WTC11 (cell line): ENCODE measurements at regions not wholly inside any gene's neighbourhood (a gene's known extent, or its start where the extent isn't known, plus 50 kb on each side); places are given as distances from the start of the nearest gene placed in this dataset.

ENCODE experiments used
- FOXK1 ChIP-seq: sonication (generic); formaldehyde crosslinking; IDR thresholded peaks from 2 replicates; pipeline ENCODE4 v1.8.0; 2022; ENCODE audit warnings: mild to moderate bottlenecking, moderate library complexity, missing genetic modification reagents
- NR3C1 ChIP-seq: sonication (generic); formaldehyde crosslinking; conservative IDR thresholded peaks from 2 replicates; pipeline ENCODE4 v1.8.1; 2023; ENCODE audit warnings: low read depth, mild to moderate bottlenecking, missing genetic modification reagents
- TEAD4 ChIP-seq: sonication (generic); formaldehyde crosslinking; IDR thresholded peaks from 2 replicates; pipeline ENCODE4 v1.8.0; 2022; ENCODE audit warnings: mild to moderate bottlenecking, missing genetic modification reagents
- TF ChIP-seq, protein P1 (sequence below): fragments of 200-600 bp; IDR thresholded peaks from 2 replicates; pipeline ENCODE4 v1.8.0; 2022; ENCODE audit warnings: antibody characterized with exemption
- TF ChIP-seq, protein P2 (sequence below): sonication (generic); formaldehyde crosslinking; IDR thresholded peaks from 2 replicates; pipeline ENCODE4 v1.8.1; 2023; ENCODE audit warnings: mild to moderate bottlenecking, missing genetic modification reagents, moderate library complexity
- TF ChIP-seq, protein P3 (sequence below): sonication (generic); formaldehyde crosslinking; conservative IDR thresholded peaks from 2 replicates; pipeline ENCODE4 v1.8.1; 2022; ENCODE audit warnings: mild to moderate bottlenecking, missing genetic modification reagents
- TF ChIP-seq, protein P4 (sequence below): sonication (generic); formaldehyde crosslinking; IDR thresholded peaks from 2 replicates; pipeline ENCODE4 v1.8.0; 2022; ENCODE audit warnings: mild to moderate bottlenecking, missing genetic modification reagents
- TF ChIP-seq, protein P5 (sequence below): sonication (generic); formaldehyde crosslinking; IDR thresholded peaks from 2 replicates; pipeline ENCODE4 v1.8.0; 2022; ENCODE audit warnings: mild to moderate bottlenecking, missing genetic modification reagents

DNA sequence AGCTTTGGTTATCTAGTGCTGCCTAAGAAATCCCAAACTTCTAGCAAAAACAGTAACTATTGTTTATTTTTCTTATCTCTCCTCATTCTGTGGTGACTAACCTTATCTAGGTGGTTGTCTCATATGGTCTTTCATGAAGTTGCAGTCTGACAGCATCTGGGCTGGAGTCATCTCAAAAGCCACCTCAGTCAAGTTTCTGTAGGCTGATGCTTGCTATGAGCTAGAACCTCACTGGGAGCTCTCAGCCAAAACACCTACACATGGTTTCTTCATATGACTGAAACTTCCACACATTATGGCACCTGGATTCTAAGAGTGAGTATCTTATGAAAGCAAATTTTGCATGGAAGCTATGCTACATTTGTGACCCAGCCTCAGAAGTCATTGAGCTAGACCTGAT lies 596.4 kb upstream of the VRK2 start:
- TF ChIP-seq, protein P1, sequence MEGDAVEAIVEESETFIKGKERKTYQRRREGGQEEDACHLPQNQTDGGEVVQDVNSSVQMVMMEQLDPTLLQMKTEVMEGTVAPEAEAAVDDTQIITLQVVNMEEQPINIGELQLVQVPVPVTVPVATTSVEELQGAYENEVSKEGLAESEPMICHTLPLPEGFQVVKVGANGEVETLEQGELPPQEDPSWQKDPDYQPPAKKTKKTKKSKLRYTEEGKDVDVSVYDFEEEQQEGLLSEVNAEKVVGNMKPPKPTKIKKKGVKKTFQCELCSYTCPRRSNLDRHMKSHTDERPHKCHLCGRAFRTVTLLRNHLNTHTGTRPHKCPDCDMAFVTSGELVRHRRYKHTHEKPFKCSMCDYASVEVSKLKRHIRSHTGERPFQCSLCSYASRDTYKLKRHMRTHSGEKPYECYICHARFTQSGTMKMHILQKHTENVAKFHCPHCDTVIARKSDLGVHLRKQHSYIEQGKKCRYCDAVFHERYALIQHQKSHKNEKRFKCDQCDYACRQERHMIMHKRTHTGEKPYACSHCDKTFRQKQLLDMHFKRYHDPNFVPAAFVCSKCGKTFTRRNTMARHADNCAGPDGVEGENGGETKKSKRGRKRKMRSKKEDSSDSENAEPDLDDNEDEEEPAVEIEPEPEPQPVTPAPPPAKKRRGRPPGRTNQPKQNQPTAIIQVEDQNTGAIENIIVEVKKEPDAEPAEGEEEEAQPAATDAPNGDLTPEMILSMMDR, result no peak
- TF ChIP-seq, protein P2, sequence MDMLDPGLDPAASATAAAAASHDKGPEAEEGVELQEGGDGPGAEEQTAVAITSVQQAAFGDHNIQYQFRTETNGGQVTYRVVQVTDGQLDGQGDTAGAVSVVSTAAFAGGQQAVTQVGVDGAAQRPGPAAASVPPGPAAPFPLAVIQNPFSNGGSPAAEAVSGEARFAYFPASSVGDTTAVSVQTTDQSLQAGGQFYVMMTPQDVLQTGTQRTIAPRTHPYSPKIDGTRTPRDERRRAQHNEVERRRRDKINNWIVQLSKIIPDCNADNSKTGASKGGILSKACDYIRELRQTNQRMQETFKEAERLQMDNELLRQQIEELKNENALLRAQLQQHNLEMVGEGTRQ (CRISPR knock-in tag), result no peak
- TF ChIP-seq, protein P3, sequence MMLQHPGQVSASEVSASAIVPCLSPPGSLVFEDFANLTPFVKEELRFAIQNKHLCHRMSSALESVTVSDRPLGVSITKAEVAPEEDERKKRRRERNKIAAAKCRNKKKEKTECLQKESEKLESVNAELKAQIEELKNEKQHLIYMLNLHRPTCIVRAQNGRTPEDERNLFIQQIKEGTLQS (CRISPR knock-in tag), result no peak
- TF ChIP-seq, protein P4, sequence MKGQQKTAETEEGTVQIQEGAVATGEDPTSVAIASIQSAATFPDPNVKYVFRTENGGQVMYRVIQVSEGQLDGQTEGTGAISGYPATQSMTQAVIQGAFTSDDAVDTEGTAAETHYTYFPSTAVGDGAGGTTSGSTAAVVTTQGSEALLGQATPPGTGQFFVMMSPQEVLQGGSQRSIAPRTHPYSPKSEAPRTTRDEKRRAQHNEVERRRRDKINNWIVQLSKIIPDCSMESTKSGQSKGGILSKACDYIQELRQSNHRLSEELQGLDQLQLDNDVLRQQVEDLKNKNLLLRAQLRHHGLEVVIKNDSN (CRISPR knock-in tag), result no peak
- TF ChIP-seq, protein P5, sequence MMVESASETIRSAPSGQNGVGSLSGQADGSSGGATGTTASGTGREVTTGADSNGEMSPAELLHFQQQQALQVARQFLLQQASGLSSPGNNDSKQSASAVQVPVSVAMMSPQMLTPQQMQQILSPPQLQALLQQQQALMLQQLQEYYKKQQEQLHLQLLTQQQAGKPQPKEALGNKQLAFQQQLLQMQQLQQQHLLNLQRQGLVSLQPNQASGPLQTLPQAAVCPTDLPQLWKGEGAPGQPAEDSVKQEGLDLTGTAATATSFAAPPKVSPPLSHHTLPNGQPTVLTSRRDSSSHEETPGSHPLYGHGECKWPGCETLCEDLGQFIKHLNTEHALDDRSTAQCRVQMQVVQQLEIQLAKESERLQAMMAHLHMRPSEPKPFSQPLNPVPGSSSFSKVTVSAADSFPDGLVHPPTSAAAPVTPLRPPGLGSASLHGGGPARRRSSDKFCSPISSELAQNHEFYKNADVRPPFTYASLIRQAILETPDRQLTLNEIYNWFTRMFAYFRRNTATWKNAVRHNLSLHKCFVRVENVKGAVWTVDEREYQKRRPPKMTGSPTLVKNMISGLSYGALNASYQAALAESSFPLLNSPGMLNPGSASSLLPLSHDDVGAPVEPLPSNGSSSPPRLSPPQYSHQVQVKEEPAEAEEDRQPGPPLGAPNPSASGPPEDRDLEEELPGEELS, result no peak
- TF ChIP-seq TEAD4 (CRISPR knock-in tag) (no peak), NR3C1 (CRISPR knock-in tag) (no peak), FOXK1 (CRISPR knock-in tag) (no peak)
